IMR-90 (cell line): ENCODE measurements at regions not wholly inside any gene's neighbourhood (a gene's known extent, or its start where the extent isn't known, plus 50 kb on each side); places are given as distances from the start of the nearest gene placed in this dataset.

ENCODE experiments used
- ATAC-seq: fragments of 200-7000 bp; cut with Tn5 transposase; 2 replicates; pipeline ENCODE4 v1.9.1; 2020; ENCODE audit warnings: low read depth, mild to moderate bottlenecking, moderate library complexity
- BruUV-seq: library from RNA; stranded (reverse); fragments of 400-500 nt; replicated peaks from 2 replicates; lab custom pipeline; 2021; lab: Mats Ljungman, UMichigan
- CTCF ChIA-PET: fragments of 300-600 bp; formaldehyde crosslinking; extraction: SDS; loops from one replicate; lab custom pipeline; 2021; ENCODE audit warnings: antibody characterized with exemption; lab: Yijun Ruan, JAX
- POLR2A ChIA-PET: fragments of 300-600 bp; sonication (Branson Sonifier 250); formaldehyde crosslinking; loops from one replicate; lab custom pipeline; 2022; ENCODE audit warnings: antibody characterized with exemption; ENCODE audit not compliant: unreplicated experiment; lab: Charles Lee
- DNase-seq: peaks from one replicate; pipeline ENCODE4 v3.0.0; 2013
- H2AFZ ChIP-seq: replicated peaks from 2 replicates; pipeline ENCODE3; 2013; ENCODE audit warnings: low read length, mild to moderate bottlenecking; ENCODE audit not compliant: poor library complexity
- H2AK5ac ChIP-seq: 2 replicates; pipeline ENCODE4 v1.6.1; 2013; ENCODE audit warnings: low read depth, low read length, inconsistent platforms
- H2AK9ac ChIP-seq: replicated peaks from 2 replicates; pipeline ENCODE3; 2013; ENCODE audit warnings: mild to moderate bottlenecking, low read depth, low read length, moderate library complexity; ENCODE audit not compliant: poor library complexity
- H2BK120ac ChIP-seq: 2 replicates; pipeline ENCODE4 v1.6.1; 2013; ENCODE audit warnings: low read depth, low read length, inconsistent platforms
- H2BK15ac ChIP-seq: 3 replicates; pipeline ENCODE4 v1.6.1; 2013; ENCODE audit warnings: low read depth, low read length, inconsistent platforms
- H2BK20ac ChIP-seq: 2 replicates; pipeline ENCODE4 v1.6.1; 2013; ENCODE audit warnings: low read depth, mild to moderate bottlenecking, inconsistent platforms, low read length, moderate library complexity
- H2BK5ac ChIP-seq: 2 replicates; pipeline ENCODE4 v1.6.1; 2013; ENCODE audit warnings: mild to moderate bottlenecking, low read depth, low read length, inconsistent platforms; ENCODE audit not compliant: poor library complexity, severe bottlenecking
- H3K14ac ChIP-seq: replicated peaks from 2 replicates; pipeline ENCODE4 v1.6.1; 2013; ENCODE audit warnings: low read depth, low read length, inconsistent platforms
- H3K18ac ChIP-seq: 2 replicates; pipeline ENCODE4 v1.6.1; 2013; ENCODE audit warnings: low read depth, low read length, control low read depth
- H3K23ac ChIP-seq: 2 replicates; pipeline ENCODE4 v1.6.1; 2013; ENCODE audit warnings: low read depth, low read length, inconsistent platforms
- H3K27ac ChIP-seq: 2 replicates; pipeline ENCODE4 v1.5.1; 2013; ENCODE audit warnings: mild to moderate bottlenecking, control low read depth, low read length; ENCODE audit not compliant: insufficient read depth
- H3K27me3 ChIP-seq: 2 replicates; pipeline ENCODE4 v1.6.1; 2013; ENCODE audit warnings: low read length; ENCODE audit not compliant: control insufficient read depth, insufficient read depth
- H3K36me3 ChIP-seq: 2 replicates; pipeline ENCODE4 v1.6.1; 2013; ENCODE audit warnings: low read length, mixed read lengths; ENCODE audit not compliant: control insufficient read depth, insufficient read depth
- H3K4ac ChIP-seq: 2 replicates; pipeline ENCODE4 v1.6.1; 2013; ENCODE audit warnings: low read depth, low read length, inconsistent platforms
- H3K4me1 ChIP-seq: 2 replicates; pipeline ENCODE4 v1.6.1; 2013; ENCODE audit warnings: low read length, mixed read lengths; ENCODE audit not compliant: control insufficient read depth, insufficient read depth
- H3K4me2 ChIP-seq: 2 replicates; pipeline ENCODE4 v1.6.1; 2013; ENCODE audit warnings: low read depth, mild to moderate bottlenecking, control low read depth, low read length, moderate library complexity
- H3K4me3 ChIP-seq: 2 replicates; pipeline ENCODE4 v1.5.1; 2013; ENCODE audit warnings: low read depth, mild to moderate bottlenecking, control low read depth, low read length, moderate library complexity; ENCODE audit not compliant: insufficient read depth
- H3K56ac ChIP-seq: 2 replicates; pipeline ENCODE4 v1.6.1; 2013; ENCODE audit warnings: low read length, inconsistent platforms; ENCODE audit not compliant: insufficient read depth; ENCODE audit errors: extremely low read depth
- H3K79me1 ChIP-seq, 2 experiments: 2 replicates each; pipeline ENCODE4 v1.6.1; 2013; ENCODE audit warnings: low read length in 2 of 2, inconsistent platforms in 1 of 2, low read depth in 1 of 2
- H3K9ac ChIP-seq: 2 replicates; pipeline ENCODE4 v1.6.1; 2013; ENCODE audit warnings: low read depth, low read length, control low read depth
- H3K9me1 ChIP-seq: 2 replicates; pipeline ENCODE4 v1.6.1; 2013; ENCODE audit warnings: low read length, inconsistent platforms; ENCODE audit not compliant: insufficient read depth
- H3K9me3 ChIP-seq: 2 replicates; pipeline ENCODE4 v1.6.1; 2013; ENCODE audit warnings: low read length; ENCODE audit not compliant: control insufficient read depth, insufficient read depth
- H4K20me1 ChIP-seq: 2 replicates; pipeline ENCODE4 v1.6.1; 2013; ENCODE audit warnings: low read length, inconsistent platforms; ENCODE audit not compliant: insufficient read depth
- H4K5ac ChIP-seq: 2 replicates; pipeline ENCODE4 v1.6.1; 2013; ENCODE audit warnings: mild to moderate bottlenecking, low read depth, low read length, control low read depth
- H4K8ac ChIP-seq, 2 experiments: 2 replicates each; pipeline ENCODE4 v1.6.1; 2013; ENCODE audit warnings: low read depth in 2 of 2, low read length in 2 of 2, control low read depth in 1 of 2, inconsistent platforms in 1 of 2
- H4K91ac ChIP-seq: 2 replicates; pipeline ENCODE4 v1.6.1; 2013; ENCODE audit warnings: low read depth, low read length, inconsistent platforms; ENCODE audit not compliant: insufficient read depth
- BHLHE40 ChIP-seq: fragments of 150-350 bp; IDR thresholded peaks from 2 replicates; pipeline ENCODE4 v1.6.1; 2016; ENCODE audit warnings: mild to moderate bottlenecking, low read depth, low read length
- CEBPB ChIP-seq: IDR thresholded peaks from 2 replicates; pipeline ENCODE4 v1.6.1; 2012; ENCODE audit warnings: low read depth, low read length, improper control_type of control experiment
- CHD1 ChIP-seq: IDR thresholded peaks from 2 replicates; pipeline ENCODE4 v1.6.1; 2012; ENCODE audit warnings: low read depth, low read length, improper control_type of control experiment
- FOS ChIP-seq: fragments of 150-350 bp; IDR thresholded peaks from 2 replicates; pipeline ENCODE4 v1.6.1; 2016; ENCODE audit warnings: low read depth, low read length
- MAFK ChIP-seq: IDR thresholded peaks from 2 replicates; pipeline ENCODE4 v1.6.1; 2012; ENCODE audit warnings: low read depth, low read length, improper control_type of control experiment
- NFE2L2 ChIP-seq: fragments of 150-350 bp; IDR thresholded peaks from 2 replicates; pipeline ENCODE4 v1.6.1; 2016; ENCODE audit warnings: low read depth, mild to moderate bottlenecking, low read length
- POLR2A ChIP-seq: IDR thresholded peaks from 2 replicates; pipeline ENCODE4 v1.6.1; 2012; ENCODE audit warnings: mild to moderate bottlenecking, low read depth, low read length
- RAD21 ChIP-seq: IDR thresholded peaks from 2 replicates; pipeline ENCODE4 v1.6.1; 2012; ENCODE audit warnings: low read length, improper control_type of control experiment
- SMC3 ChIP-seq: fragments of 150-350 bp; IDR thresholded peaks from 2 replicates; pipeline ENCODE4 v1.6.1; 2016; ENCODE audit warnings: low read depth, mild to moderate bottlenecking, antibody characterized with exemption, low read length, moderate library complexity
- WGBS, 2 experiments: methylation state at CpG; one replicate each; pipeline versions ENCODE4 v1.1.5 to v1.1.7; 2013; ENCODE audit warnings: missing lambda C conversion rate in 2 of 2; ENCODE audit not compliant: insufficient read length in 1 of 2; ENCODE audit errors: extremely low coverage in 2 of 2; 5-methylcytosine and 5-hydroxymethylcytosine counted together
- dilution Hi-C: fragments of 300-500 bp; cut with HindIII; formaldehyde crosslinking; loops from one replicate; pipeline ENCODE4 v1.14.3; 2018; ENCODE audit warnings: low sequenced_read_pairs; ENCODE audit not compliant: unreplicated experiment
- in situ Hi-C: fragments of 300-500 bp; cut with MboI; formaldehyde crosslinking; loops from 3 replicates; pipeline ENCODE4 v1.14.3; 2019; ENCODE audit warnings: low sequenced_read_pairs, inconsistent platforms, mixed read lengths
- intact Hi-C: fragments of 100-400 bp; cut with micrococcal nuclease; formaldehyde crosslinking; loops from 2 replicates; pipeline ENCODE4 v1.10.0; 2022
- TF ChIP-seq, protein P1 (sequence below): fragments of 150-350 bp; IDR thresholded peaks from 2 replicates; pipeline ENCODE4 v1.6.1; 2016; ENCODE audit warnings: low read depth, mild to moderate bottlenecking, low read length, moderate library complexity, borderline replicate concordance

DNA sequence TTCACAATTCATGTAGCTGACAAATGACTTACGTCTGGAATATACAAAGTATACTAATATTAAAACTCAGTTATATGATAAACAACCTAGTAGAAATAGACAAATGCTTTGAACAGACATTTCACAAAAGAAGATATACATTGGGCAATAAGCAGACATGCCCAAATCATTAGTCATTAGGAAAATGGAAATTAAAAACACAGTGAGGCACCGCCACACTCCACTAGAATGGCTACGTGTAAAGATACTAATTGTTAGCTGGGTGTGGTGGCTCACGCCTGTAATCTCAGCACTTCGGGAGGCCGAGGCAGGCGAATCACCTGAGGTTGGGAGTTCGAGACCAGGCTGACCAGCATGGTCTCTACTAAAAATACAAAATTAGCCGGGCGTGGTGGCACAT, 248.9 kb upstream of the TMEM132C start:
- H3K14ac ChIP-seq: no peak overlapping the region
- TF ChIP-seq FOS (no peak), SMC3 (no peak), RAD21 (no peak), NFE2L2 (no peak), BHLHE40 (no peak), CHD1 (no peak), CEBPB (no peak), POLR2A (no peak), MAFK (no peak)
- TF ChIP-seq, protein P1, sequence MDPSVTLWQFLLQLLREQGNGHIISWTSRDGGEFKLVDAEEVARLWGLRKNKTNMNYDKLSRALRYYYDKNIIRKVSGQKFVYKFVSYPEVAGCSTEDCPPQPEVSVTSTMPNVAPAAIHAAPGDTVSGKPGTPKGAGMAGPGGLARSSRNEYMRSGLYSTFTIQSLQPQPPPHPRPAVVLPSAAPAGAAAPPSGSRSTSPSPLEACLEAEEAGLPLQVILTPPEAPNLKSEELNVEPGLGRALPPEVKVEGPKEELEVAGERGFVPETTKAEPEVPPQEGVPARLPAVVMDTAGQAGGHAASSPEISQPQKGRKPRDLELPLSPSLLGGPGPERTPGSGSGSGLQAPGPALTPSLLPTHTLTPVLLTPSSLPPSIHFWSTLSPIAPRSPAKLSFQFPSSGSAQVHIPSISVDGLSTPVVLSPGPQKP: no peak
- no peaks in the 10 kb centered on the region for H3K9me1 ChIP-seq
- H3K9ac ChIP-seq: no peak overlapping the region
- H3K23ac ChIP-seq: no peak overlapping the region
- H3K27ac ChIP-seq: no peak overlapping the region
- WGBS, 2 experiments: 57% methylated on average over 3 of the region's 10 CpGs; no CpG with 5 or more reads in 1 of the 2 experiments
- no TSS peak for BruUV-seq
- H4K8ac ChIP-seq: no peak overlapping the region
- no peak overlapping the region for H3K4ac ChIP-seq
- no peak overlapping the region for H2BK15ac ChIP-seq
- intact Hi-C loops (no loop called here), dilution Hi-C loops (no loop called here), in situ Hi-C loops (no loop called here)
- no peaks in the 10 kb centered on the region for H4K20me1 ChIP-seq
- H3K9me3 ChIP-seq: peaks cover 8% of the 10 kb centered on the region
- DNase-seq: no peak
- no peak overlapping the region for H2BK20ac ChIP-seq
- H2AFZ ChIP-seq: no peak overlapping the region
- POLR2A ChIA-PET: no interaction called here
- no peaks in the 10 kb centered on the region for H3K79me1 ChIP-seq
- H3K36me3 ChIP-seq: no peaks in the 10 kb centered on the region
- CTCF ChIA-PET: no interaction called here
- H3K27me3 ChIP-seq: no peaks in the 10 kb centered on the region
- H4K5ac ChIP-seq: no peak overlapping the region
- ATAC-seq: no peak
- H3K56ac ChIP-seq: no peak overlapping the region
- H2AK5ac ChIP-seq: no peak overlapping the region
- no peak overlapping the region for H3K18ac ChIP-seq
- no peak overlapping the region for H3K4me3 ChIP-seq
- no peak overlapping the region for H2BK120ac ChIP-seq
- no peak overlapping the region for H2BK5ac ChIP-seq
- no peak overlapping the region for H4K91ac ChIP-seq
- no peak overlapping the region for H3K4me2 ChIP-seq
- no peaks in the 10 kb centered on the region for H3K4me1 ChIP-seq
- H2AK9ac ChIP-seq: no peak overlapping the region
